A204.1 (cell line): ENCODE measurements at regions not wholly inside any gene's neighbourhood (a gene's known extent, or its start where the extent isn't known, plus 50 kb on each side); places are given as distances from the start of the nearest gene placed in this dataset.
"Not testable (repeated sequence)": the region's sequence is repeated elsewhere in the genome, so short reads cannot be mapped to it uniquely, and the experiment has no call there.

Experiments used
- FAIRE-seq: peaks from 2 replicates; lab custom pipeline; 2012; peaks lifted over from hg19 to GRCh38; lab: Jason Lieb, UNC

- no peak for FAIRE-seq
Measured at GRCh38 chr3:144839991-144840390, 868.4 kb downstream of the DIPK2A start.

- FAIRE-seq: no peak
Measured at GRCh38 chr3:144840866-144841265, 869.2 kb downstream of the DIPK2A start.

- no peak for FAIRE-seq
Measured at GRCh38 chr3:144843099-144843498, 871.5 kb downstream of the DIPK2A start.

- no peak for FAIRE-seq
Measured at GRCh38 chr3:144852999-144853398, 881.4 kb downstream of the DIPK2A start.

- not testable (repeated sequence) for FAIRE-seq
Measured at GRCh38 chr3:144854020-144854419, 882.4 kb downstream of the DIPK2A start.

- no peak for FAIRE-seq
Measured at GRCh38 chr3:144859161-144859560, 887.5 kb downstream of the DIPK2A start.

GRCh38 chr3:144864646-144865045 is 893.0 kb downstream of the DIPK2A start:
- no peak for FAIRE-seq

- FAIRE-seq: no peak
Measured at GRCh38 chr3:144865948-144866347, 894.3 kb downstream of the DIPK2A start.

- no peak for FAIRE-seq
Measured at GRCh38 chr3:144866476-144866875, 894.9 kb downstream of the DIPK2A start.

GRCh38 chr3:144868506-144868905 is 896.9 kb downstream of the DIPK2A start:
- no peak for FAIRE-seq

- FAIRE-seq: no peak
Measured at GRCh38 chr3:144873066-144873465, 901.4 kb downstream of the DIPK2A start.

GRCh38 chr3:144875211-144875610 is 903.6 kb downstream of the DIPK2A start:
- FAIRE-seq: no peak

GRCh38 chr3:144877356-144877755 is 905.7 kb downstream of the DIPK2A start:
- FAIRE-seq: no peak

- no peak for FAIRE-seq
Measured at GRCh38 chr3:144879701-144880100, 908.1 kb downstream of the DIPK2A start.

GRCh38 chr3:144893980-144894379 is 922.4 kb downstream of the DIPK2A start:
- no peak for FAIRE-seq

- FAIRE-seq: no peak
Measured at GRCh38 chr3:144894576-144894975, 923.0 kb downstream of the DIPK2A start.

- FAIRE-seq: no peak
Measured at GRCh38 chr3:144900366-144900765, 928.7 kb downstream of the DIPK2A start.

- FAIRE-seq: not testable (repeated sequence)
Measured at GRCh38 chr3:144907581-144907980, 936.0 kb downstream of the DIPK2A start.

- FAIRE-seq: no peak
Measured at GRCh38 chr3:144912968-144913367, 941.3 kb downstream of the DIPK2A start.

- no peak for FAIRE-seq
Measured at GRCh38 chr3:144915202-144915601, 943.6 kb downstream of the DIPK2A start.

- FAIRE-seq: no peak
Measured at GRCh38 chr3:144921710-144922109, 950.1 kb downstream of the DIPK2A start.

- FAIRE-seq: no peak
Measured at GRCh38 chr3:144923046-144923775, 951.6 kb downstream of the DIPK2A start.

- FAIRE-seq: no peak
Measured at GRCh38 chr3:144930431-144930830, 958.8 kb downstream of the DIPK2A start.

- FAIRE-seq: no peak
Measured at GRCh38 chr3:144931590-144931989, 960.0 kb downstream of the DIPK2A start.
